ENCODE measurements at regions not wholly inside any gene's neighbourhood (a gene's known extent, or its start where the extent isn't known, plus 50 kb on each side); places are given as distances from the start of the nearest gene placed in this dataset.

- no peak overlapping the region for H2AFZ ChIP-seq (ENCODE audit: low read depth, low read length, severe bottlenecking)
- no peaks in the 10 kb centered on the region for H3K36me3 ChIP-seq (ENCODE audit: low read length)
- H3K4me3 ChIP-seq (ENCODE audit: insufficient read depth, low read length, poor library complexity, severe bottlenecking), result no peak overlapping the region
- no peak overlapping the region for H3K4me2 ChIP-seq (ENCODE audit: low read depth, low read length, poor library complexity, severe bottlenecking)
- no peak overlapping the region for H3K9ac ChIP-seq (ENCODE audit: low read length)
- H3K79me2 ChIP-seq (ENCODE audit: insufficient read depth, low read length), result no peaks in the 10 kb centered on the region
- H4K20me1 ChIP-seq (ENCODE audit: low read depth, low read length), result no peaks in the 10 kb centered on the region
- no peaks in the 10 kb centered on the region for H3F3A ChIP-seq (ENCODE audit: insufficient read depth)
- TF ChIP-seq CTCF (IDR thresholded peaks at IDR 0.05; ENCODE audit: insufficient read depth, low read length, poor library complexity, severe bottlenecking), result no peak
- no peak for TF ChIP-seq EZH2phosphoT487 (conservative IDR thresholded peaks at IDR 0.05; ENCODE audit: low read length)
- no peaks in the 10 kb centered on the region for H3K27me3 ChIP-seq (ENCODE audit: low read length)
- H3K9me3 ChIP-seq (ENCODE audit: insufficient read depth, low read length), result no peaks in the 10 kb centered on the region
- no peak overlapping the region for H3K27ac ChIP-seq (ENCODE audit: low read depth, low read length)
- H3K9me2 ChIP-seq (replicated peaks; ENCODE audit: insufficient read depth, low read length), result no peaks in the 10 kb centered on the region
Measured at GRCh38 chr9:18154661-18155060, 319.3 kb upstream of the ADAMTSL1 start.

- no peaks in the 10 kb centered on the region for H3F3A ChIP-seq (ENCODE audit: insufficient read depth)
- no peak overlapping the region for H3K4me3 ChIP-seq (ENCODE audit: insufficient read depth, low read length, poor library complexity, severe bottlenecking)
- H3K27me3 ChIP-seq (ENCODE audit: low read length), result no peaks in the 10 kb centered on the region
- H3K9ac ChIP-seq (ENCODE audit: low read length), result no peak overlapping the region
- no peak overlapping the region for H3K4me2 ChIP-seq (ENCODE audit: low read depth, low read length, poor library complexity, severe bottlenecking)
- no peaks in the 10 kb centered on the region for H3K36me3 ChIP-seq (ENCODE audit: low read length)
- H3K27ac ChIP-seq (ENCODE audit: low read depth, low read length), result no peak overlapping the region
- no peaks in the 10 kb centered on the region for H4K20me1 ChIP-seq (ENCODE audit: low read depth, low read length)
- H2AFZ ChIP-seq (ENCODE audit: low read depth, low read length, severe bottlenecking), result no peak overlapping the region
- H3K9me3 ChIP-seq (ENCODE audit: insufficient read depth, low read length), result no peaks in the 10 kb centered on the region
- TF ChIP-seq CTCF (IDR thresholded peaks at IDR 0.05; ENCODE audit: insufficient read depth, low read length, poor library complexity, severe bottlenecking) (no peak), EZH2phosphoT487 (conservative IDR thresholded peaks at IDR 0.05; ENCODE audit: low read length) (no peak)
- no peaks in the 10 kb centered on the region for H3K79me2 ChIP-seq (ENCODE audit: insufficient read depth, low read length)
- H3K9me2 ChIP-seq (replicated peaks; ENCODE audit: insufficient read depth, low read length), result no peaks in the 10 kb centered on the region
Measured at GRCh38 chr9:18159254-18159653, 314.7 kb upstream of the ADAMTSL1 start.

- no peak overlapping the region for H3K27ac ChIP-seq (ENCODE audit: low read depth, low read length)
- no peak for TF ChIP-seq CTCF (IDR thresholded peaks at IDR 0.05; ENCODE audit: insufficient read depth, low read length, poor library complexity, severe bottlenecking)
- TF ChIP-seq EZH2phosphoT487 (conservative IDR thresholded peaks at IDR 0.05; ENCODE audit: low read length), result no peak
- no peaks in the 10 kb centered on the region for H3K27me3 ChIP-seq (ENCODE audit: low read length)
Measured at GRCh38 chr9:18163146-18163545, 310.8 kb upstream of the ADAMTSL1 start.

More at GRCh38 chr9:18163146-18163545, 310.8 kb upstream of the ADAMTSL1 start:
- no peak overlapping the region for H2AFZ ChIP-seq (ENCODE audit: low read depth, low read length, severe bottlenecking)
- no peaks in the 10 kb centered on the region for H3K36me3 ChIP-seq (ENCODE audit: low read length)
- no peaks in the 10 kb centered on the region for H4K20me1 ChIP-seq (ENCODE audit: low read depth, low read length)
- H3K4me3 ChIP-seq (ENCODE audit: insufficient read depth, low read length, poor library complexity, severe bottlenecking), result no peak overlapping the region
- no peaks in the 10 kb centered on the region for H3K9me2 ChIP-seq (replicated peaks; ENCODE audit: insufficient read depth, low read length)
- no peak overlapping the region for H3K9ac ChIP-seq (ENCODE audit: low read length)
- H3K9me3 ChIP-seq (ENCODE audit: insufficient read depth, low read length), result no peaks in the 10 kb centered on the region
- H3K4me2 ChIP-seq (ENCODE audit: low read depth, low read length, poor library complexity, severe bottlenecking), result no peak overlapping the region
- no peaks in the 10 kb centered on the region for H3F3A ChIP-seq (ENCODE audit: insufficient read depth)
- H3K79me2 ChIP-seq (ENCODE audit: insufficient read depth, low read length), result no peaks in the 10 kb centered on the region

All from SU-DHL-6 (cell line).